SK-N-SH (cell line): ENCODE measurements at regions not wholly inside any gene's neighbourhood (a gene's known extent, or its start where the extent isn't known, plus 50 kb on each side); places are given as distances from the start of the nearest gene placed in this dataset.

ENCODE experiments used
- CTCF ChIA-PET: fragments of 300-600, 350-600 bp; formaldehyde crosslinking; extraction: SDS; loops from one replicate; lab custom pipeline; 2021; lab: Yijun Ruan, JAX
- POLR2A ChIA-PET: fragments of 350-600 bp; sonication (Branson Sonifier 250); formaldehyde crosslinking; extraction: SDS; loops from one replicate; lab custom pipeline; 2020; ENCODE audit warnings: antibody characterized with exemption, inconsistent platforms; lab: Yijun Ruan, JAX
- DNase-seq: peaks from one replicate; pipeline ENCODE4 v3.0.0; 2012
- H2AFZ ChIP-seq: fragments of 200-600 bp; sonication (generic); 2 replicates; pipeline ENCODE4 v1.8.1; 2016; ENCODE audit warnings: antibody characterized with exemption, mild to moderate bottlenecking, low read depth
- H3F3A ChIP-seq: fragments of 200-600 bp; sonication (generic); replicated peaks from 2 replicates; pipeline ENCODE3; 2016; ENCODE audit warnings: antibody characterized with exemption, mild to moderate bottlenecking; ENCODE audit not compliant: insufficient read depth
- H3K27ac ChIP-seq, 2 experiments: fragments of 200-500 bp in 1 of 2; fragments of 200-600 bp in 1 of 2; sonication (Bioruptor generic) in 1 of 2; sonication (generic), shearing (Covaris generic) in 1 of 2; 2 replicates each; pipeline versions ENCODE4 v1.5.1 to v1.6.1; 2014 to 2016; ENCODE audit warnings: low read depth in 2 of 2, inconsistent platforms in 1 of 2, low read length in 1 of 2, mild to moderate bottlenecking in 1 of 2, mixed read lengths in 1 of 2
- H3K27me3 ChIP-seq: fragments of 200-600 bp; sonication (generic), shearing (Covaris generic); 2 replicates; pipeline ENCODE4 v1.6.1; 2016; ENCODE audit warnings: mixed run types; ENCODE audit not compliant: insufficient read depth
- H3K36me3 ChIP-seq, 2 experiments: fragments of 200-500 bp in 1 of 2; fragments of 200-600 bp in 1 of 2; sonication (Bioruptor generic) in 1 of 2; sonication (generic) in 1 of 2; replicated peaks in 1 of 2; 2 replicates each; pipeline versions ENCODE3 to v1.5.1; 2014 to 2016; ENCODE audit warnings: low read length in 1 of 2, mild to moderate bottlenecking in 1 of 2; ENCODE audit not compliant: insufficient read depth in 2 of 2, control insufficient read depth in 1 of 2
- H3K4me1 ChIP-seq, 2 experiments: fragments of 200-500 bp in 1 of 2; fragments of 200-600 bp in 1 of 2; sonication (Bioruptor generic) in 1 of 2; sonication (generic), shearing (Covaris generic) in 1 of 2; 2 replicates each; pipeline versions ENCODE4 v1.5.1 to v1.6.1; 2014 to 2016; ENCODE audit warnings: low read depth in 1 of 2, low read length in 1 of 2, mixed run types in 1 of 2; ENCODE audit not compliant: insufficient read depth in 2 of 2, control insufficient read depth in 1 of 2
- H3K4me2 ChIP-seq: fragments of 200-600 bp; sonication (generic), shearing (Covaris generic); 2 replicates; pipeline ENCODE4 v1.6.1; 2017; ENCODE audit warnings: mixed run types
- H3K4me3 ChIP-seq, 2 experiments: fragments of 200-500 bp in 1 of 2; fragments of 200-600 bp in 1 of 2; sonication (Bioruptor generic) in 1 of 2; sonication (generic), shearing (Covaris generic) in 1 of 2; 2 replicates each; pipeline versions ENCODE4 v1.5.1 to v1.8.1; 2014 to 2016; ENCODE audit warnings: low read depth in 2 of 2, inconsistent platforms in 1 of 2, low read length in 1 of 2, mild to moderate bottlenecking in 1 of 2, mixed read lengths in 1 of 2, moderate library complexity in 1 of 2
- H3K79me2 ChIP-seq: fragments of 200-600 bp; sonication (generic); 2 replicates; pipeline ENCODE4 v1.8.1; 2017; ENCODE audit warnings: mild to moderate bottlenecking; ENCODE audit not compliant: insufficient read depth
- H3K9ac ChIP-seq: fragments of 200-600 bp; sonication (generic); 2 replicates; pipeline ENCODE4 v1.6.1; 2017; ENCODE audit warnings: mixed run types
- H3K9me2 ChIP-seq: fragments of 200-600 bp; sonication (generic); 2 replicates; pipeline ENCODE4 v1.6.1; 2017; ENCODE audit warnings: mixed run types
- H3K9me3 ChIP-seq: fragments of 200-600 bp; sonication (generic); 2 replicates; pipeline ENCODE4 v1.6.1; 2017; ENCODE audit warnings: mixed run types, mild to moderate bottlenecking, moderate library complexity
- H4K20me1 ChIP-seq: fragments of 200-600 bp; sonication (generic); 2 replicates; pipeline ENCODE4 v1.6.1; 2017; ENCODE audit warnings: mild to moderate bottlenecking, mixed run types; ENCODE audit not compliant: insufficient read depth
- CHD2 ChIP-seq: fragments of 150-350 bp; IDR thresholded peaks from 2 replicates; pipeline ENCODE4 v1.6.1; 2018; ENCODE audit warnings: low read length; ENCODE audit not compliant: partially characterized antibody
- EP300 ChIP-seq, 2 experiments: IDR thresholded peaks; 2 replicates each; pipeline versions ENCODE4 v1.4.0 to v1.6.1; 2012; ENCODE audit warnings: borderline replicate concordance in 1 of 2, low read depth in 1 of 2, low read length in 1 of 2
- FOXJ3 ChIP-seq: sonication (generic); formaldehyde crosslinking; IDR thresholded peaks from 2 replicates; pipeline ENCODE4 v1.5.1; 2020; ENCODE audit warnings: mild to moderate bottlenecking, missing genetic modification reagents
- FOXM1 ChIP-seq: IDR thresholded peaks from 2 replicates; pipeline ENCODE4 v1.4.0; 2012; ENCODE audit warnings: low read depth, mild to moderate bottlenecking
- JUND ChIP-seq: IDR thresholded peaks from 2 replicates; pipeline ENCODE4 v1.4.0; 2012
- MEF2A ChIP-seq: IDR thresholded peaks from 2 replicates; pipeline ENCODE4 v1.4.0; 2012; ENCODE audit warnings: low read depth, borderline replicate concordance
- MXI1 ChIP-seq: IDR thresholded peaks from 2 replicates; pipeline ENCODE4 v1.6.1; 2012; ENCODE audit warnings: mild to moderate bottlenecking, low read depth, low read length, improper control_type of control experiment
- NRF1 ChIP-seq: IDR thresholded peaks from 2 replicates; pipeline ENCODE4 v1.6.1; 2012; ENCODE audit warnings: low read depth, mild to moderate bottlenecking, low read length
- POLR2AphosphoS5 ChIP-seq: IDR thresholded peaks from 2 replicates; pipeline ENCODE4 v1.6.1; 2012; ENCODE audit warnings: low read depth, low read length
- RAD21 ChIP-seq: IDR thresholded peaks from 2 replicates; pipeline ENCODE4 v1.6.1; 2012; ENCODE audit warnings: mild to moderate bottlenecking, low read length
- RFX5 ChIP-seq: IDR thresholded peaks from 2 replicates; pipeline ENCODE4 v1.6.1; 2012; ENCODE audit warnings: mild to moderate bottlenecking, improper control_type of control experiment, low read length
- RXRA ChIP-seq: IDR thresholded peaks from 2 replicates; pipeline ENCODE4 v1.4.0; 2012; ENCODE audit warnings: low read depth, mild to moderate bottlenecking, borderline replicate concordance
- SMC3 ChIP-seq: IDR thresholded peaks from 2 replicates; pipeline ENCODE4 v1.6.1; 2012; ENCODE audit warnings: low read depth, low read length, improper control_type of control experiment
- TCF12 ChIP-seq: IDR thresholded peaks from 2 replicates; pipeline ENCODE4 v1.4.0; 2012
- USF2 ChIP-seq: fragments of 150-350 bp; IDR thresholded peaks from 2 replicates; pipeline ENCODE4 v1.6.1; 2017; ENCODE audit warnings: antibody characterized with exemption, low read length, low read depth, borderline replicate concordance
- WGBS: methylation state at CpG from one replicate; pipeline ENCODE4 v1.1.6; 2017; ENCODE audit warnings: low lambda C conversion rate; 5-methylcytosine and 5-hydroxymethylcytosine counted together
- TF ChIP-seq, protein P1 (sequence below): fragments of 200-600 bp; sonication (generic); IDR thresholded peaks from 2 replicates; pipeline ENCODE4 v1.6.1; 2017; ENCODE audit warnings: antibody characterized with exemption, mild to moderate bottlenecking, moderate library complexity
- TF ChIP-seq, protein P2 (sequence below): IDR thresholded peaks from 2 replicates; pipeline ENCODE4 v1.4.0; 2012; ENCODE audit warnings: low read depth, borderline replicate concordance
- TF ChIP-seq, protein P3 (sequence below): IDR thresholded peaks from 2 replicates; pipeline ENCODE4; 2012

GRCh38 chr20:57851796-57852195 is 142.0 kb upstream of the PMEPA1 start:
- Histone ChIP-seq H3K9me3 (no peaks in the 10 kb centered on the region), H3K4me3 (no peak overlapping the region), H3K9ac (no peak overlapping the region), H3F3A (no peaks in the 10 kb centered on the region), H3K4me2 (no peak overlapping the region), H3K79me2 (no peaks in the 10 kb centered on the region), H4K20me1 (no peaks in the 10 kb centered on the region), H3K9me2 (no peaks in the 10 kb centered on the region), H3K4me1 (no peaks in the 10 kb centered on the region; a peak in 1 of 4 replicates), H3K27me3 (no peaks in the 10 kb centered on the region; the same call in 1 of the 2 replicates), H3K36me3 (no peaks in the 10 kb centered on the region), H3K27ac (no peak overlapping the region), H2AFZ (no peak overlapping the region)
- ChIA-PET CTCF (interaction anchor here (1.0 to 1.2 kb wide), 2 partner anchors 8 to 13 kb away, joined by 4 read pairs; no protein-coding TSS in a partner anchor), POLR2A (no interaction called here)
- no peak for TF ChIP-seq JUND
- no peak for TF ChIP-seq FOXJ3 (CRISPR knock-in tag)
- TF ChIP-seq EP300 (IDR thresholded peaks at IDR 0.05; ENCODE audit: borderline replicate concordance in 1 of 2, low read depth in 1 of 2, low read length in 1 of 2), result no peak
- DNase-seq, result no peak
- WGBS, result 81% methylated on average over 4 of the region's 4 CpGs

- Histone ChIP-seq H3K27me3 (no peaks in the 10 kb centered on the region; the same call in 1 of the 2 replicates), H2AFZ (no peak overlapping the region), H4K20me1 (no peaks in the 10 kb centered on the region), H3K9me2 (no peaks in the 10 kb centered on the region), H3K79me2 (no peaks in the 10 kb centered on the region), H3K9me3 (no peaks in the 10 kb centered on the region), H3K4me3 (no peak overlapping the region), H3K4me1 (no peaks in the 10 kb centered on the region; a peak in 1 of 4 replicates), H3K36me3 (no peaks in the 10 kb centered on the region), H3K4me2 (no peak overlapping the region), H3K9ac (no peak overlapping the region), H3F3A (no peaks in the 10 kb centered on the region), H3K27ac (no peak overlapping the region)
- no peak for TF ChIP-seq TCF12
- TF ChIP-seq NRF1, result no peak
- no peak for TF ChIP-seq FOXM1
- no peak for TF ChIP-seq RXRA
- no peak for TF ChIP-seq CHD2
- TF ChIP-seq USF2, result no peak
- no peak for TF ChIP-seq FOXJ3 (CRISPR knock-in tag)
- ChIA-PET POLR2A (no interaction called here), CTCF (no interaction called here)
- 50% methylated on average over 3 of the region's 3 CpGs for WGBS
- DNase-seq, result no peak
Observed at GRCh38 chr20:57851025-57851682, 141.3 kb upstream of the PMEPA1 start.

- Histone ChIP-seq H3K9me2 (no peaks in the 10 kb centered on the region), H3K4me3 (no peak overlapping the region), H2AFZ (no peak overlapping the region), H3K9ac (no peak overlapping the region), H3K4me1 (peaks cover 0 to 6% of the 10 kb centered on the region in 2 experiments; a peak in 1 of 4 replicates), H3F3A (no peaks in the 10 kb centered on the region), H3K79me2 (no peaks in the 10 kb centered on the region), H3K36me3 (no peaks in the 10 kb centered on the region), H4K20me1 (no peaks in the 10 kb centered on the region), H3K9me3 (no peaks in the 10 kb centered on the region), H3K27me3 (no peaks in the 10 kb centered on the region; the same call in 1 of the 2 replicates), H3K27ac (no peak overlapping the region), H3K4me2 (no peak overlapping the region)
- WGBS, result 70% methylated on average over 13 of the region's 16 CpGs
- CTCF ChIA-PET, result no interaction called here
- no peak for DNase-seq
- POLR2A ChIA-PET, result no interaction called here
- TF ChIP-seq POLR2AphosphoS5 (no peak), MEF2A (no peak), RFX5 (no peak), RAD21 (no peak), SMC3 (no peak), MXI1 (no peak)
- TF ChIP-seq, protein P1, sequence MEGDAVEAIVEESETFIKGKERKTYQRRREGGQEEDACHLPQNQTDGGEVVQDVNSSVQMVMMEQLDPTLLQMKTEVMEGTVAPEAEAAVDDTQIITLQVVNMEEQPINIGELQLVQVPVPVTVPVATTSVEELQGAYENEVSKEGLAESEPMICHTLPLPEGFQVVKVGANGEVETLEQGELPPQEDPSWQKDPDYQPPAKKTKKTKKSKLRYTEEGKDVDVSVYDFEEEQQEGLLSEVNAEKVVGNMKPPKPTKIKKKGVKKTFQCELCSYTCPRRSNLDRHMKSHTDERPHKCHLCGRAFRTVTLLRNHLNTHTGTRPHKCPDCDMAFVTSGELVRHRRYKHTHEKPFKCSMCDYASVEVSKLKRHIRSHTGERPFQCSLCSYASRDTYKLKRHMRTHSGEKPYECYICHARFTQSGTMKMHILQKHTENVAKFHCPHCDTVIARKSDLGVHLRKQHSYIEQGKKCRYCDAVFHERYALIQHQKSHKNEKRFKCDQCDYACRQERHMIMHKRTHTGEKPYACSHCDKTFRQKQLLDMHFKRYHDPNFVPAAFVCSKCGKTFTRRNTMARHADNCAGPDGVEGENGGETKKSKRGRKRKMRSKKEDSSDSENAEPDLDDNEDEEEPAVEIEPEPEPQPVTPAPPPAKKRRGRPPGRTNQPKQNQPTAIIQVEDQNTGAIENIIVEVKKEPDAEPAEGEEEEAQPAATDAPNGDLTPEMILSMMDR, result no peak
- TF ChIP-seq, protein P2, sequence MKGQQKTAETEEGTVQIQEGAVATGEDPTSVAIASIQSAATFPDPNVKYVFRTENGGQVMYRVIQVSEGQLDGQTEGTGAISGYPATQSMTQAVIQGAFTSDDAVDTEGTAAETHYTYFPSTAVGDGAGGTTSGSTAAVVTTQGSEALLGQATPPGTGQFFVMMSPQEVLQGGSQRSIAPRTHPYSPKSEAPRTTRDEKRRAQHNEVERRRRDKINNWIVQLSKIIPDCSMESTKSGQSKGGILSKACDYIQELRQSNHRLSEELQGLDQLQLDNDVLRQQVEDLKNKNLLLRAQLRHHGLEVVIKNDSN, result no peak
- TF ChIP-seq, protein P3, sequence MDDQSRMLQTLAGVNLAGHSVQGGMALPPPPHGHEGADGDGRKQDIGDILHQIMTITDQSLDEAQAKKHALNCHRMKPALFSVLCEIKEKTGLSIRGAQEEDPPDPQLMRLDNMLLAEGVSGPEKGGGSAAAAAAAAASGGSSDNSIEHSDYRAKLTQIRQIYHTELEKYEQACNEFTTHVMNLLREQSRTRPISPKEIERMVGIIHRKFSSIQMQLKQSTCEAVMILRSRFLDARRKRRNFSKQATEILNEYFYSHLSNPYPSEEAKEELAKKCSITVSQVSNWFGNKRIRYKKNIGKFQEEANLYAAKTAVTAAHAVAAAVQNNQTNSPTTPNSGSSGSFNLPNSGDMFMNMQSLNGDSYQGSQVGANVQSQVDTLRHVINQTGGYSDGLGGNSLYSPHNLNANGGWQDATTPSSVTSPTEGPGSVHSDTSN, result no peak
Observed at GRCh38 chr20:57849521-57850215, 139.9 kb upstream of the PMEPA1 start.
